ENCODE measurements at regions not wholly inside any gene's neighbourhood (a gene's known extent, or its start where the extent isn't known, plus 50 kb on each side); places are given as distances from the start of the nearest gene placed in this dataset.

GRCh38 chr2:164091673-164092072 is 355.9 kb upstream of the FIGN start:
- no peak overlapping the region for H4K8ac ChIP-seq (ENCODE audit: extremely low read depth, insufficient read depth, low read length)
- DNase-seq (ENCODE audit: low read depth in 1 of 2, low spot score in 2 of 2): no peak
- H4K5ac ChIP-seq (ENCODE audit: insufficient read length, low read depth, low read length): no peak overlapping the region
- TF ChIP-seq KDM4A (IDR thresholded peaks at IDR 0.05; ENCODE audit: low read depth, low read length, severe bottlenecking): no peak
- no peak overlapping the region for H4K91ac ChIP-seq (replicated peaks; ENCODE audit: insufficient read length, low read length)
- H3K14ac ChIP-seq (ENCODE audit: insufficient read length): no peak overlapping the region
- H3K4me1 ChIP-seq (replicated peaks in 1 of 4; ENCODE audit: control insufficient read depth in 3 of 4, insufficient read depth in 4 of 4, low read length in 3 of 4): no peaks in the 10 kb centered on the region; a peak in 1 of 7 replicates
- no peaks in the 10 kb centered on the region for H3K9me3 ChIP-seq (ENCODE audit: insufficient read depth in 2 of 2, low read depth in 1 of 2, low read length in 1 of 2)
- H2AK5ac ChIP-seq (ENCODE audit: low read depth, low read length): no peak overlapping the region
- no peak for FAIRE-seq
- no peak overlapping the region for H3K4me2 ChIP-seq (ENCODE audit: insufficient read depth in 1 of 2, low read depth in 2 of 2, low read length in 2 of 2)
- H3K23me2 ChIP-seq (ENCODE audit: low read depth, low read length): no peaks in the 10 kb centered on the region
- no peaks in the 10 kb centered on the region for H3K79me2 ChIP-seq (ENCODE audit: control insufficient read depth in 1 of 2, insufficient read depth in 2 of 2, low read length in 2 of 2)
- H3K27me3 ChIP-seq (replicated peaks in 1 of 4; ENCODE audit: control insufficient read depth in 3 of 4, extremely low read depth in 1 of 4, insufficient read depth in 3 of 4, low read length in 3 of 4): no peaks in the 10 kb centered on the region
- no peak overlapping the region for H2BK120ac ChIP-seq (replicated peaks; ENCODE audit: low read depth, low read length)
- no peak overlapping the region for H3K23ac ChIP-seq (ENCODE audit: insufficient read length)
- H3K18ac ChIP-seq (ENCODE audit: extremely low read depth, low read length): no peak overlapping the region
- 88% methylated on average over 2 of the region's 4 CpGs; no CpG with 5 or more reads in 1 of the 2 experiments for WGBS, 2 experiments (ENCODE audit: extremely low coverage in 1 of 2, insufficient coverage in 1 of 2, insufficient read length in 1 of 2, insufficient replicate concordance in 2 of 2, low coverage in 1 of 2, low lambda C conversion rate in 2 of 2, missing lambda C conversion rate in 1 of 2)
- no peak overlapping the region for H2BK5ac ChIP-seq (ENCODE audit: low read depth, low read length)
- no peak overlapping the region for H3K4me3 ChIP-seq (ENCODE audit: extremely low read depth in 1 of 4, insufficient read depth in 2 of 4, low read depth in 3 of 4, low read length in 4 of 4)
- H3K79me1 ChIP-seq (ENCODE audit: low read depth, low read length): no peaks in the 10 kb centered on the region
- H2AFZ ChIP-seq (ENCODE audit: low read length): no peak overlapping the region
- no peak overlapping the region for H3K9ac ChIP-seq (replicated peaks in 1 of 4; ENCODE audit: extremely low read depth in 1 of 4, low read depth in 3 of 4, low read length in 3 of 4)
- H2BK15ac ChIP-seq (ENCODE audit: low read length): no peak overlapping the region
- CTCF ChIA-PET (ENCODE audit: partially characterized antibody): no interaction called here
- POLR2A ChIA-PET (ENCODE audit: partially characterized antibody): no interaction called here
- H3K56ac ChIP-seq (replicated peaks; ENCODE audit: insufficient read length, low read depth, low read length): no peak overlapping the region
- H2BK12ac ChIP-seq (ENCODE audit: low read depth, low read length): no peak overlapping the region
- no peak overlapping the region for H2BK20ac ChIP-seq (ENCODE audit: low read length)
- H4K20me1 ChIP-seq (replicated peaks in 1 of 2; ENCODE audit: control insufficient read depth in 1 of 2, insufficient read depth in 2 of 2, low read length in 2 of 2): no peaks in the 10 kb centered on the region
- H3K4ac ChIP-seq (replicated peaks; ENCODE audit: insufficient read length, low read depth, low read length): no peak overlapping the region
- no peaks in the 10 kb centered on the region for H3K36me3 ChIP-seq (ENCODE audit: control insufficient read depth in 2 of 4, insufficient read depth in 4 of 4, low read length in 3 of 4)
- no peak overlapping the region for H3K27ac ChIP-seq (ENCODE audit: low read depth, low read length)

Data from H1 (cell line).